AML-193 (cell line): ENCODE measurements at regions not wholly inside any gene's neighbourhood (a gene's known extent, or its start where the extent isn't known, plus 50 kb on each side); places are given as distances from the start of the nearest gene placed in this dataset.
A peak's percentile ranks its signal among the peaks of the same experiment; 100 is the strongest.
"Not testable (repeated sequence)": the region's sequence is repeated elsewhere in the genome, so short reads cannot be mapped to it uniquely, and the experiment has no call there.

Experiments used
- DNase-seq, 2 experiments: peaks; one replicate each; lab custom pipeline; 2025; lab: John Stamatoyannopoulos, UW

DNA sequence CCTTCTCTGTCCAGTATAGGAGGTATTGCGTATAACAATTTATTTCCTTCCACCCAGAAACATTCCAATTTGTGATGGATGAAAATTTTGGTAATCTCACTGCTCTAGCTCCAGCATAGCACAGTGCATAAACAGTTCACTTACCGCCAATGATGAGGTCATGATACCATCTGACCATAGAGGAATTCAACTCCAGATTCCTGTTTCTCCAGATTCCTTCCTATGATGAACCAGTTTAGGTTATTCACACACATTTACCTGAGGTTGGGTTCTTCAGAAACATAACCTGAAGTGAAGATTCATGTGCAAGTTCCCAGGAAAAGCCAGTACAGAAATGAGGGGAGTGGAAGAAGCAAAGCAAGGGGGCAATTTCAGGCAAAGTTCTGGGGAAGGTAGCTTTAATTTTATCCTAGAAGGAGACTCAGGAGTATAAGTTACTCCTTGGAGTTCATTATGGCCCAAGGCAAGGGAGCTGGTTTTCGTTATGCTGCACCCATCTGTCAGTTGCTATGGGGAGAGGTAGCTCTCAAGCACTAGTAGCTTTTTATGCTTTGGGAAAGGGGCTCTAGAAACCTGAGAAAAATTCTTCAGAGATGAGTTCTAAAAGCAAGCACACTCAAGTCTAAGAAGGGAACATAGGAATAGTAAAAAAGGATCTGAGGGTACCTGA, 121.6 kb downstream of the CASP12 start:
- no peak for DNase-seq

DNA sequence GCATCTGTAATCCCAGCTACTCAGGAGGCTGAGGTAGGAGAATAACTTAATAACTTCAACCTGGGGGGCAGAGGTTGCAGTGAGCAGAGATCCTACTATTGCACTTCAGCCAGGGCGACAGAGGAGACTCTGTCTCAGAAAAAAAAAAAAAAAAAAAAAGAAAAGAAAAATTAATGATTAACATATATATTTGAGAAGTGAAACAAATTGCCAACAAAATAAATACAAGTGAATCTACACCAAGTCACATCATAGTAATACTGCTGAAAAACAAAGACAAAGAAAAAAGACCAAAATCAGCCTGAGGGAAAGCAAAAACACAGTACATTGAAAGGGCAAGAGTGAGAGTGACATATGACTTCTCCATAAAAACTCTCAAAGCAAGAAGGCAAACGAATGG, 123.7 kb downstream of the CASP12 start:
- no peak for DNase-seq

DNA sequence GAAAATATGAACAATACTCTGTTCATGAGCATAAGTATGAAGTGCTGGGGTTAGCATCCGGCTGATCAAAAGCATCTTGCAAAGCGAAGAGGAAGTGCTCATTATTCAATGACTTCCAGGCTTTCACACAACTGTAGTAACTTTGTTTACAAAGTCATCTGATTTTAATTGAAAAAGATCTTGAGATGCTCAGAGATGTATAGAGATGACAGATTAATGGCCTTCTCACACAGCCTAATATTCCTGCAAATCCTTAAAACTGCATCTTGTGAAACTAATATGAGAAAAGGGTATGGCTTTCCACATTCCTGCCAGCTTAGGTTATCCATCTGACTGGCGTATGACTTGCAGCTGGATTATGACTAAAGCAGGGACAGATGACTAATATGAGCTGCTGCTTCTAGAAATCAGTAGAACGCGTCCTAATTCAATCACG, 125.4 kb downstream of the CASP12 start:
- no peak for DNase-seq

DNA sequence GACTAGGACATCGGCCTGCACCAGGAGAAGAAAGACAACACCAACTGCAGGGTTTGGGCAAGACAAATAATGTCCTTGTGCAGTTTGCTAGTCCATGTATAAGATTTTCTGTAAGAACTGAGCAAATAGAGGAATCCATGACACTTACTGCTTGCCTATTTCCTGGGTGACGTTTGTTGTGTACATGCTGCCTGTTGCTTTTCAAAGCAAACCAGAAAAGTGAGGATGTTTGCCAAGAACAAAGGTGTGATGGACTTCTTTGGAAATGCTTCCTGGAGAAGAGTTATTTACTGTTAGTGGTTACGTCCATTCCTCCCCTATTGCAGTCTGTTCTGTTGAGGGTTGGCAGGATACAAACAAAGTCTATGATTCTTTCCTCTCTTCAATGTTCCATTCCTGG, 126.5 kb downstream of the CASP12 start:
- no peak for DNase-seq

DNA sequence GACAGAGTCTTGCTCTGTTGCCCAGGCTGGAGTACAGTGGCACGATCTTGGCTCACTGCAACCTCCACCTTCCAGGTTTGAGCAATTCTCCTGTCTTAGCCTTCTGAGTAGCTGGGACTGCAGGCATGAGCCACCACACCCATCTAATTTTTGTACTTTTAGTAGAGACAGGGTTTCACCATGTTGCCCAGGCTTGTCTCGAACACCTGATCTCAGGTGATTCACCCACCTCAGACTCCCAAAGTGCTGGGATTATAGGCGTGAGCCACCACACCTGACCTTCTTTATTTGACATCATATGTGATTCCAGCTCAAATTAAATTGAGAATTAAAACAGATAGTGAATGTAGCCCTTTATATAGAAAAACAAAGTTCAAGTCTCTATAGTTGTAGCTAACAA, 127.2 kb downstream of the CASP12 start:
- DNase-seq, result not testable (repeated sequence)

DNA sequence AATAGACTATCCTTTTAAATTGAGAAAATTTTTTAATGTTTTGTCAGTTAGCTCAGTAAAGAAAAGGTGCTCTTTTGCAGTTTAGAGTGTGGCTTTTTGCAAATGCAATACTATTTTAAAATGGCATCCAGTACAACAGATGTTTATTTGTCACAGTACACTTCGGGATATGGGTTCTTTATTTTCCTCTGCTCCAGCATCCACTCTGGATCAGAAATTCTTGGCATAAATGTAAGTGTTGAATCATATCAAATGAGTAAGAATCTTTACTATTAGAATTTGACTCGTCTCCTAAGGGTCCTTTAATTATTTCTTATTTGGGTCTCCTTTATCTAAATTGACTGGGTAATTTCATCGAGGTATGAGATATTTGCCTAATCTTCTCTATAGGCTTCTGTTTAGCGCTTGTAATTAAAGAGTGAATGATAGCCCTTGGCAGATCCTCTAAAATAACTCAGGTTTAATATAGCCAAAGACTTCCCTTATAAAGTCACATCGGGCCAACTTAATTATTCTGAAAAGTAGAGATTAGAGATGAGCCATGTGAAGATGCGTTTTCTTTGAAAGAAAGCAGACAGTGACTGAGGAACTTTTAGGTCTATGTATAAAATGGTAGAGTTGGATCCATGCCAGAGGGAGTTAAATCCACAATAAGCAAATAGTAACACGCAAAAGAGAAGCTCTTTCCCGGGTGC, 132.7 kb downstream of the CASP12 start:
- no peak for DNase-seq

DNA sequence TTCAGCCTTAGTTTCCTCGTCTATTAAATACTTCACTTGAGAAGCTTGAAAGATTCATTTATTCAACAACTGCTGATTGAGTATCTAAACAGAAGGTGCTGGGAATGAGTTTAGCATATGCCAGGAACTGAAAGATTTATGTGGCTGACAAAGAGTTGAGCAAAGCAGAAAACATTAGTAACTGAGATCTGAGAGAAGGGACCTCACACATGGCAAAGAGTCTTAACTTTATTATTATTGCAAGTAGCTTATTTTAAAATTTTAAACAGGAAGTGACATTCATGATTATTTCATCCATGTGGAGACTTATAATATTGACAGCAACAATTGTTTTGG, 133.6 kb downstream of the CASP12 start:
- DNase-seq, result no peak

DNA sequence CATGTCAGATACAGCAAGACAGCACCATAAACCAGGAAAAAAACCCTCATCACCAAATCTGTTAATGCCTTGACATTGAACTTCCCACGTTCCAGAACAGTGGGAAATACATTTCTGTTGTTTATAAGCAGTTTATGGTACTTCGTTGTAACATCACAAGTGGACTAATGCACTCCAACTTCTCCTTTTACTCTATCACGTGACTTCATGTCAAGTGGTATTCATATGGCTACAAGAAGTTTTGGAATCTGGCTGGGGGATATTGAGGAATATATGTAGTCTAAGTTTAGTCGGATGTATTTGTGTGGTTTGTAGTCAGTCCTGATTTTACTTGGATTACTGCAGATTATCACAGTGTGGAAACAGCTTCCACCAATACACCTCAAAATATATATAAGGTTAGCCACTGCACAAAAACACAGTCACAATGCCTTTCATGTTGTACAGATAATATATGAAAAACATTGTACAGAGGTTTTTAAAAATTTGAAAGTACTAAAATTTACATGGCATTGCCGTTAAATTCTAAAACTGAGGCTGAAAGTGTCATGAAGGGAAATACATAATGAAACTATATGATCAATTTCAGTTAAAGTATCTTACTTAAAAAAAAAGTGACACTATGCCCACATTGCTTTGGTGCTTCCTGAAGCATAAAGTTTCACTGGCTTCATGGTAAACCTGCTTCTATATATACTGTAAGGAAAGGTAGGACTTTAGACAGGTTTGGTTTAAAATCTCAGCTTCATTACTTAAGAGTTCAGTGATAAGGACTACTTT, 134.1 kb downstream of the CASP12 start:
- no peak for DNase-seq

DNA sequence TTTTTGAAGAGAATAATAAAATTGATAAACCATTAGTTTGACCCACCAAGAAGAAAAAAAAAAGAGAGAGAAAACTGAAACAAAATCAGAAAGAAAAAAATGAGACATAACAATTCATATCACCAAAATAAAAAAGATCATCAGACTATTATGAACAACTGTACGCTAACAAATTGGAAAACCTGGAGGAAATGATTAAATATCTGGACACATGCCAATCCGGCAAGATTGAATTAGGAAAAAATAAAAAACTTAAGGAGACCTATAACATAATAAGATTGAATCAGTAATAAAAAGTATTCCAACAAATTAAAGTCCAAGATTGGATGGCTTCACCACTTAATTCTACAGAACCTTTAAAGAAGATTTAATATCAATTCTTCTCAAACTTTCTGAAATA, 136.7 kb downstream of the CASP12 start:
- DNase-seq, result no peak

DNA sequence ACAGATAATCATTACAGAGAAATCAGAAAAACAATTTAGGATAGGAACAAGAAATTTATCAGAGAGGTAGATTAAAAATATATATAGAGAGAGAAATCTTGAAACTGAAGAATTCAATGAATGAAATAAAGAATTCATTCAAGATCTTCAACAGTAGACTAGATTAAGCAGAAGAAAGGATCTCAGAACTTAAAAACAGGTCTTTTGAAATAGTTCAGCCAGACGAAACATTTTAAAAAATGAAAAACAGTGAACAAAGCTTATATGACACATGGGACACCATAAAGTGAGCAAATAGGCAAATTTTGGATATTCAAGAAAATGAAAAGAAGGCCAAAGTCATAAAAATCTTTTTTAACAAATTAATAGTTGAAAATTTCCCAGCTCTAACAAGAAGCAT, 138.8 kb downstream of the CASP12 start:
- no peak for DNase-seq

DNA sequence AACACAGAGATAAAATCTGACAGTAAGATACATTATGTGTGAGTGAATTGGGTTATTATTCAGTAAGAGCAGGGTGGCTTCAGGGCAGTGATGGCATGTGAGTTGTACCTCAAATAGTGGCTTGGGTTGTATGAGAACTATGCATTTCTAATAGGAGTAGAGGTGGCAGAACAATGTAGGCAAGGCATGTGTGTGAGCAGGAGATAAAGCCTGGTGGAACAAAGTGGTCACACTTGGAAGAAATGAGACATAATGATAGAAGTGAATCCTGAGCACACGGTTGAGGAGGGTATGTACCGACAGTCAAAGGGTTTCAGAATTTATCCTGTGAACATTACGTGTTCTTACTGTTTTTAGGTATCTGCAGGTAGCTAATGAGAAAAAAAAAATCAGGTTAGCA, 159.3 kb downstream of the CASP12 start:
- no peak for DNase-seq

DNA sequence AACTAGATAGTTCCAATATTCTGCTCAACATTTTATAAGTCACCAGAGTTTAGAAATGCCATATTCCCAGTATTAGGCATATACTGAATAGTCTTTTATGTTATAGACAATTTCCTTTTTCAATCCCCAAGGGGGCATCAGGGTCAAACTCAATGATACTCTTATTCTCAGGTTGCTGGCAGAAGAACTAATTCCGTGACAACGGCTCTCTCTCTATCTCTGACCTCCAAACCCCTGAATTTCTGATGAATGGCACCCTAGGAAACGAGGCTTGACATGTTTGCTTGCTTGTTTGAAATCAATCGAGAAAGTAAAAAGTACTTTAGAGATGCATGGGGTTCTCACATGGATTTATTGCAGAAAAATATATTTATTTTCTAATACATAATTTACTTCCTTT, 160.1 kb downstream of the CASP12 start:
- DNase-seq, result no peak

DNA sequence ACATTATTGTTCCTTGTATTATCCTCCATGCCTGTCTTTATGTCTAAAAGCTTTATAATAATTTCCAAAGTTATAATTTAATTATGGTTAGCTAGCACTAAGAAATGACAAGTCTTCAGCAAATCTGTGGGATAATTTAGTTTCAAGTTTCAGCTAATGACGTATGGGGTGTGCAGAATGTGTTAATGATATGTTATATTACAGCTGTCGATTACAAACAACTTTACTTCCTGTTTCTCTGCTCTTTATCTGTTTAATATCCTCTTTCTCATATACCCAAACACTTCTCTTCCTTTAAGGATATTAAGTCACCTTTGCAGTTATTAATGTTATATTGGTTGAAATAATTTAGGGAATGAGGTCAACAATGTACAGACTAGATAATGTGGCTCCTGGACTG, 161.8 kb downstream of the CASP12 start:
- DNase-seq, result peak; percentile 22 to 26

DNA sequence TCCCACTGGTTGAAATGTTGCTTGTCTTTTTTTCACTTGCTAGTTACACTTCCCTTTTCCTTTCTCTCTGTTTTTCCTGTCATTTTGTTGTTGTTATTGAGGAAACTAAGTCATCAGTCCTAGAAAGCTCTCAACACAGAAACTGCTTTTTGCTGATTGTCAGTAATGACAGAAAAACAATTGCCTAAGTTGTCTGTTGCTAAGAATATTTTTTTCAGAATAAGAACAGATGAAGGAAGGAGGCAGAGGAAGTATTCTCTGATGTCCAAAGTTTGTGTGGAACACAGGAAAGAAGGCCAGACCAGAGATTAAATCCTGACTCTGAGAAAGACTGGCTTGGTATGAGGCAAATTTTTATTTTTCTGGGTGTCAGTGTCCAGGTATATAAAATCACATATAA, 163.3 kb downstream of the CASP12 start:
- DNase-seq, result no peak

DNA sequence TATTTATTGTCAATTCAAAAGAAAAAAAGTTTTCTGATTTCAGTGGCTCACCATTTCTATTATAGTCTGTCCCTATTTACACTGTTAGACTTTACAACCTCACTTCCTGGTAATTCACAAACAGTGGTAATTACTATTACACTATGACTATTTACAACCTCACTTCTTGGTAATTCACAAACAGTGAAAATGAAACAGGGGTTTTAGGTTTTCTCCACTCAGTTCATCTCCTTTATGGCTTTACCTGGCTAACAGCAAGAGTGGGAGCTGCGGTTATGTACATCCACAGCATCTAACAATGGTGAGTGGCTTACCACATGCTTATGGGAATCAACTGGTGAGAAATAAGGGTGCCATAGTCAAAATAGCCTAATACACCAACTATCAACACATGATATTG, 166.4 kb downstream of the CASP12 start:
- no peak for DNase-seq

DNA sequence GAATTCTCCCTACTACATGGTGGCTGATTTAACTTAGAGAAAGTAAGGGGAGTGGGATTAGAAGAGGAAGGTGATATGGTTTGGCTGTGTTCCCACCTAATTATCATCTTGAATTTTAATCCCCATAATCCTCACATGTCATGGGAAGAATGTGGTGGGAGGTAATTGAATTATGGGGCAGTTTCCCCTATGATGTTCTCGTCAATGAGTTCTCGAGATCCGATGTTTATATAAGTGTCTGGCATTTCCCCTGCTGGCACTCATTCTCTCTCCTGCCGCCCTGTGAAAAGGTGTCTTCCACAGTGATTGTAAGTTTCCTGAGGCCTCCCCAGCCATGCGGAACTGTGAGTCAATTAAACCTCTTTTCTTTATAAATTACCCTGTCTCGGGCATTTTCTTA, 169.3 kb downstream of the CASP12 start:
- no peak for DNase-seq

DNA sequence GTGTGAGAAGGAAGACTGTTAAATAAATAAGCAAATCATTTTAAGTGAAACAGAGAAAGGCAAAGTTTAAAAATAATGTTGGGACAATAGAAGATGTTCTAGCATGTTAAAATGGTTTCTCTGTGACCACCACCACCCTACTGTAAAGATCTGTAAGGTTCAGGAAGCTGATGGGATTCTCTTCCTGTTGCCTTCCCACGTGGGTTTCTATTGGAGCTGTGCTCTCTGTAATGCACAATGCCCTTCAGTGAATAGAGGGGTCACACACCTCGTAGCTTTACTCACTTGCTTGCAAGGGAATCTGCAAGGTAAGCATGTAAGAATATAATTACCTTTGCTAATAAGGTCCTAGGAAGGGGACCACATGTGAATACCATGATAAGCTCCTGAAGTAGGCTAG, 170.5 kb downstream of the CASP12 start:
- no peak for DNase-seq

DNA sequence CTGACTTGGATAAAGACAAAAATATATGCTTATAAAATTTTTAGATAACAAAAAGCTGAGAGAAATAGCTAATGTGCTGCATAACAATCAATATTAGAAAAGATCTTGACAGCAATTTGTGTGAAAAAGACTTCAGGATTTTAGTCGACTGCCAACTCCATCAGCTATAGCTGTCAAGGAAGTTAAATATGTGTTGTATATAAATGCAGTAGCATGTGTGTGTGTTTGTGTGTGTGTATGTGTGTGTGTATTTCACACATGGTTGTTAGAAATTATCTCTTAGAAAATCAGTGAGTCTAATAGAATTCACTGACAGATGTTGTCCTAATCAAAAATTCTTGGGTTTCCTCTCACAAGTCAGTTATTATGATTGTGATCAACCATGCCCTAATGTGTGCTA, 171.2 kb downstream of the CASP12 start:
- DNase-seq, result no peak

DNA sequence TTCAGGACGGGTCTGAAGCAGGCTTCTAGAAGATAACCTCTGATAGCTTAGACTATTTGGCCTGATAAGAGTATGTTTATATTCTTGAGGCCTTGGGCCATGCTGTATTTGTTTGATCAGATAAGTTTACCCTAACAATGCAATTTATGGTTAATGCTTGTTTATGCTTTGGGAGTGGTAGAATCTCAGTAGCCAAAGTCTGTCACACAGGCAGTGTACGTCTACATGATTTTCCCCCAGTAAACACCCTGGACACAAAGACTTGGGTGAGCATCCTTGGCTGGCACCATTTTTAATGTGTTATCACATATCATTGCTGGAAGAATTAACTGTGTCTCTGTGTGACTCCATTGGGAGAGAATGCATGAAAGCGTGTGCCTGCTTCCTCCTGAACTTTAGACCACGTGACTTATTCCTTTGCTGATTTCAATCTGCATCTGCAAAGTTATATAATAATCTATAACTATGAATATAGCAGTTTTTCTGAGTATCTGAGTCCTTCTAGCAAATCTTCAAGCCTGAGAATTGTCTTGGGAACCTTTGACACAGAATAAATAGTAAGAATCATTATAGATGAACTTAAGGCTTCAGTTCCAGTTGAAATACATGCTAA, 172.4 kb downstream of the CASP12 start:
- DNase-seq, result no peak

DNA sequence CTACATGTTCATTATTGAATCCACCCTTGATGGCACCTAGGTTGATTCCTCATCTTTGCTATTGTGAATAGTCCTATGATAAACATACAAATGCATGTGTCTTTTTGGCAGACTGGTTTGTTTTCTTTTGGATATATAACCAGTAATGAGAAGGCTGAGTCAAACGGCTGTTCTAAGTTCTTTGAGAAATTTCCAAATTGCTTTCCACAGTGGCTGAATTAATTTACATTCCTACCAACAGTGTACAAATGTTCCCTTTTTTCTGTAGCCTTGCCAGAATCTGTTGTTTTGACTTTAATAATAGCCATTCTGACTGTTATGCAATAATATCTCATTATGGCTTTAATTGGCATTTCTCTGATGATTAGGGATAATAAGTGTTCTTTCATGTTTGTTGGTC, 184.9 kb downstream of the CASP12 start:
- DNase-seq, result no peak

DNA sequence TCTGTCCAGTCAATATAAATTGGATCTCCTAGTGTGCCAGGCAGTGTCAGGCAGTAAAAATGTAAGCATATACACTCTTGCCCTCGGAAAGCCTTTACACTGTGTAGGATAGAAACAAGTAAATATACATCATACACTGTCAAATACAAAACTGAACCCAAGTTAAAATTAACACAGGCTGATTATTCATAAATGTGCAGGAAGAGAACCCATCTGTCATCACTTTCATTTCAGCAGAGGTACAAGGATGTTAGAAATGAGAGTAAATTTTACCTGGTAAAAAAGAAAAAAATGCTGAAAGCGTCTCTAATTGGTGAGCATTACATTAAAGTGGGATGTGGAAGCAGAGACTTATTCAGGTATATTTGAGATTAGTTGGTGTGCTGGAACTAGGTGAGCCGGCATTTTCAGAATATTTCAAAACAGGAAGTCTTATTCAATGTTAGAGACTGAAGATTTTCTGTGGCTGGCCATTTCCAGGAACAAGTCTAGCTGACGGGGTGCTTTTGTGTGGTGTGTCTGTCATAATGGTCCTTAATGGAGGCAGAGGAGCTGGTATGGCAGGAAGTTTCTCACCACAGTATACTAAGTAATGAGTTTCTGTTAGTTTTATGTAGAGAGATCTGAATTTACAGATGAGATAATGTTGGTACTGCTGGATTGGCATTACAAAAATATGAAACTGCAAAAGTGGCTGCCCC, 192.6 kb downstream of the CASP12 start:
- DNase-seq, result peak; percentile 90 to 92

DNA sequence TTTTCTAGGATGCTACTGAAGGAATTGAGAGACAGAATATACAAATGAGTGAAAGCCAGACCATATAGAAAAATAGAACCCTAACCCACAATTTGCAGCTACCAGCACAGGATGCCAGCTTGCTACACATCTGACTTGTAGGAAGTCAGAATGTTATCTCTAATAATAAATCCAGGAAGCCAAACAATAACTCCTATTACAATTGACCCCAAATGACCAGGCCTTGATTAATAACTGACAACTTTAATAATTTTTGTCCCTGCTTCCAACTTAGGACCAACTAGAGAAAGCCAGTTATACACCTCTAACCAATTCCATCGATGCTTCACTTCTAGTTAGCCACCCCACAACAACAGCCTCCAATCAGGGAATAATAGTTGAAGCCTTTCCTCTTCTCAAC, 193.4 kb downstream of the CASP12 start:
- DNase-seq, result no peak
